ENCODE measurements at regions not wholly inside any gene's neighbourhood (a gene's known extent, or its start where the extent isn't known, plus 50 kb on each side); places are given as distances from the start of the nearest gene placed in this dataset.

- H3K9me3 ChIP-seq (ENCODE audit: control insufficient read depth in 1 of 2, insufficient read depth in 1 of 2, low read depth in 1 of 2, low read length in 2 of 2) = no peaks in the 10 kb centered on the region
- no peaks in the 10 kb centered on the region for H4K20me1 ChIP-seq (ENCODE audit: insufficient read depth)
- BruUV-seq (replicated peaks) = no TSS peak
- H3K9ac ChIP-seq (ENCODE audit: low read length) = no peak overlapping the region
- no peak overlapping the region for H3K27ac ChIP-seq (ENCODE audit: low read depth, low read length)
- H3K79me2 ChIP-seq (ENCODE audit: insufficient read depth, low read length) = no peaks in the 10 kb centered on the region
- H3K27me3 ChIP-seq (ENCODE audit: insufficient read depth, low read length) = no peaks in the 10 kb centered on the region
- no peak overlapping the region for H2AFZ ChIP-seq (ENCODE audit: low read depth, low read length, poor library complexity, severe bottlenecking)
- no peak for DNase-seq (ENCODE audit: low read depth, low spot score)
- CTCF ChIA-PET = interaction anchor here (1.4 kb wide), 1 partner anchor 11 kb away, joined by 4 read pairs; no protein-coding TSS in a partner anchor
- RAD21 ChIA-PET (ENCODE audit: low non-redundant PET in 1 of 2, low total read pairs in 2 of 2, uncharacterized antibody in 2 of 2, unreplicated experiment in 2 of 2) = no interaction called here
- H3K4me3 ChIP-seq (replicated peaks in 1 of 2; ENCODE audit: low read depth in 1 of 2, low read length in 2 of 2) = no peak overlapping the region
- intact Hi-C loops (cut with micrococcal nuclease) = no loop called here
- ATAC-seq = no peak
- POLR2A ChIA-PET = no interaction called here
- H3K9me2 ChIP-seq (ENCODE audit: insufficient read depth) = no peaks in the 10 kb centered on the region
- TF ChIP-seq ZNF274 (IDR thresholded peaks at IDR 0.05; ENCODE audit: low read depth, low read length) (no peak), CEBPB (IDR thresholded peaks at IDR 0.05; ENCODE audit: low read depth) (no peak), POLR2A (IDR thresholded peaks at IDR 0.05; ENCODE audit: borderline replicate concordance, extremely low read depth, insufficient read depth, insufficient read length) (no peak), SP1 (IDR thresholded peaks at IDR 0.05; ENCODE audit: low read depth) (no peak), EZH2 (IDR thresholded peaks at IDR 0.05) (no peak), EGR1 (IDR thresholded peaks at IDR 0.05; ENCODE audit: low read depth) (no peak)
- H3K4me2 ChIP-seq (ENCODE audit: low read length) = no peak overlapping the region
- H3K36me3 ChIP-seq (ENCODE audit: control insufficient read depth in 1 of 2, insufficient read depth in 2 of 2, low read length in 2 of 2) = no peaks in the 10 kb centered on the region
- H3K4me1 ChIP-seq (ENCODE audit: control insufficient read depth in 1 of 2, insufficient read depth in 2 of 2, low read length in 2 of 2) = no peaks in the 10 kb centered on the region
Measured at GRCh38 chr3:127483902-127484591, 106.5 kb downstream of the TPRA1 start.

- ChIA-PET RAD21 (ENCODE audit: low non-redundant PET in 1 of 2, low total read pairs in 2 of 2, uncharacterized antibody in 2 of 2, unreplicated experiment in 2 of 2) (no interaction called here), POLR2A (no interaction called here), CTCF (interaction anchor here (1.3 to 1.4 kb wide), 2 partner anchors 10 to 501 kb away, joined by 4 read pairs; no protein-coding TSS in a partner anchor)
- Histone ChIP-seq H2AFZ (ENCODE audit: low read depth, low read length, poor library complexity, severe bottlenecking) (no peak overlapping the region), H3K79me2 (ENCODE audit: insufficient read depth, low read length) (no peaks in the 10 kb centered on the region), H3K27me3 (ENCODE audit: insufficient read depth, low read length) (no peaks in the 10 kb centered on the region), H3K27ac (ENCODE audit: low read depth, low read length) (no peak overlapping the region), H3K9ac (ENCODE audit: low read length) (no peak overlapping the region), H3K4me3 (replicated peaks in 1 of 2; ENCODE audit: low read depth in 1 of 2, low read length in 2 of 2) (no peak overlapping the region), H3K9me2 (ENCODE audit: insufficient read depth) (no peaks in the 10 kb centered on the region), H4K20me1 (ENCODE audit: insufficient read depth) (no peaks in the 10 kb centered on the region), H3K9me3 (ENCODE audit: control insufficient read depth in 1 of 2, insufficient read depth in 1 of 2, low read depth in 1 of 2, low read length in 2 of 2) (no peaks in the 10 kb centered on the region), H3K36me3 (ENCODE audit: control insufficient read depth in 1 of 2, insufficient read depth in 2 of 2, low read length in 2 of 2) (no peaks in the 10 kb centered on the region), H3K4me2 (ENCODE audit: low read length) (no peak overlapping the region), H3K4me1 (ENCODE audit: control insufficient read depth in 1 of 2, insufficient read depth in 2 of 2, low read length in 2 of 2) (no peaks in the 10 kb centered on the region)
- intact Hi-C loops (cut with micrococcal nuclease) = no loop called here
- TF ChIP-seq EZH2phosphoT487 (IDR thresholded peaks at IDR 0.05; ENCODE audit: borderline replicate concordance) = no peak
- no peak for TF ChIP-seq YY1 (IDR thresholded peaks at IDR 0.05; ENCODE audit: extremely low read depth, insufficient replicate concordance, low read depth, low read length)
- TF ChIP-seq MAX (IDR thresholded peaks at IDR 0.05) = no peak
- TF ChIP-seq JUND (IDR thresholded peaks at IDR 0.05) = no peak
- no peak for TF ChIP-seq RAD21 (IDR thresholded peaks at IDR 0.05; ENCODE audit: low read depth)
- no peak for TF ChIP-seq TCF7L2 (IDR thresholded peaks at IDR 0.05; ENCODE audit: borderline replicate concordance, extremely low read depth, insufficient read depth, insufficient read length)
- TF ChIP-seq ZBTB33 (IDR thresholded peaks at IDR 0.05; ENCODE audit: extremely low read depth, insufficient replicate concordance, low read length) = no peak
- no peak for ATAC-seq
- BruUV-seq (replicated peaks) = no TSS peak
- no peak for DNase-seq (ENCODE audit: low read depth, low spot score)
Measured at GRCh38 chr3:127483005-127483641, 107.4 kb downstream of the TPRA1 start.

Data from HCT116 (cell line).